Stimulated activated CD8-positive, alpha-beta memory T cell treated with anti-CD3 and anti-CD28 coated beads, Interleukin-7, amount 100 ng/mL, for 24 hours (primary cell): ENCODE measurements at regions not wholly inside any gene's neighbourhood (a gene's known extent, or its start where the extent isn't known, plus 50 kb on each side); places are given as distances from the start of the nearest gene placed in this dataset.

Source experiments
- DNase-seq: peaks from one replicate; pipeline ENCODE4 v3.0.0-alpha.2; 2020; ENCODE audit warnings: low read depth

DNA sequence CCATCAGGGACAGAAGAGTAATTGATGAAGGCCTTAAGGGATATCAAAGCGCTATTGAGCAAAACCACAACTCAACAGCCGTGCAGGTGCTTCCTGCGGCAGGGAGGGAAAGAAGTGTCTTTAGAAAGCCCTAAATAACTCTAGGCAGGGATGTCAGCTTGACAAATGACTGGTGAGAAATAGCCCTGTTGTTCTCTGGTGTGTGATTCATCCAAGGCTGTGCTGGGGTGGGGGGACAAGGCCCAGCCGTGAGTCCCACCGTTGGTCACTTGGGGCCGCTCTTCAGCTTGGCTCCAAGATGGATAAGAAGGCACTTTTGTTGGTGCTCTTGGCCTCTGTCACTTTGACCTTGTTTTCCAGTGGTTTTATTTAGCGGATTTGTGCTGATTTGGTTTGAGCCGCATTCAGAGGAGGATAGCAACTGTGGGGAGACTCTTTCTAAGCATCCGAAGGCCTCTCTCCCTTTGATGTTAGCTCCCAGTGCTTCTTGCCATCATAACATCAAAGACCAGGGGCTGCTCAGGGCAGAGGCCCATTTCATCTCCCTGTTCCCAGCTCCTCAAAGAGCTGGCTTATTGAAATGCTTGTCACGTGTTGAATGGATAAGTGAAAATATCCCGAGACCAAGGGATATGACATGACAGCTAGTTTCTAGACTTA is 130.3 kb upstream of the SERP2 start:
- DNase-seq = no peak

DNA sequence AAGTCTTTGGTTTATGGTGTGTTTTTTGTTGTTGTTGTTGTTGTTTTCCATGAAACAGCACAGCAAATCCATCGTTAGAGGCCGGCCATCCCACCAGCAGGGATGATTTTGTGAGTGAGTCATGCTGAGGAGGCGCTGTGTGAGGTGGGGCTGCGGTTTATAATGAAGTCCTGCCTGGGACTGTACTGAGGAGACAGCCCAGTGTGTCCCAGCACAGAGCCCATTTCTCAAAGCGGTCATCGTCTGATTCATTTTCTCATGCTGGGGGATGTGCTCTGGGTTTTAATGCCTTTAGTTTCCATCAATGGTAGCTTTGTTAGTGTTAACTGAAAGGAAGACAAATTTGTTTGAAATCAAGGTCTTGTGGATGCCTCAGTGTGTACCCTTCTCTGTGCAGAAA is 129.3 kb upstream of the SERP2 start:
- no peak for DNase-seq

DNA sequence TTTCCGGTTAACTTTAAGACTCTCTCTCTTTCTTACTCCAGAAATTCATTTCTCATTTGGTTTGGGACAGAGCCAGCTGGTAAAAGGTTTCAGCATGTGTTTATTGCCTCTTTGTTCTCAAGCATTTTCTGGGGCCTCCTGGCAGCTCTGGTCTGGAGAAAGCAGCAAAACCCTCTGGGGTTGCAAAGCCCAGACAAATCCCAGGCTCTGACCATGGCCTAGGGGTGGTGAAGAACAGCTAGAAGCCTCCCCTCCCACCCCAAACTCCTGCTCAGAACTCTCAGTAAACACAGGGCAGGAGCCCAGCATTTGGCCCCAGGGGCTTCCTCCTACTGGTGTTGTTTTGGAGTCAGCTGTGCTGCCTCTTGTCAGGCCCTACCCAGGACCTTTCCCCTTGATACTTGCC is 124.2 kb upstream of the SERP2 start:
- no peak for DNase-seq

DNA sequence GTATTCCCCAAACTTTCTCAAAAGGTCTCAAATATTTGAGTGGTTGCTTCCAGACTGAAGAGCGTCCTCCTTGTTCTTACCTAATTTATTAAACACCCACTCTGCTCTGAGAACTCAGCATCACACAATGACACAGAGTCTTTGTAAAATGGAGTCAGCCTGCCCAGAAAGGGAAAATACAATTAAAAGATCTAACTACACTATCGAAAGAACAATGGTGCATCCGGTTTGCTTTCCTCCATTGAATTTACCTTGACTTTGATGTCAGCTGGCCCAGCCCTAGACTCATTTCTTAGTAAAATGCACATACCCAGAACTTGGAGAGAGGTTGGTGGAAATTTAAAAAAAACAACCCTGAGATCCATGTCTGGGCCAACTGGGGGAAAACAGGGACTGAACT is 120.7 kb upstream of the SERP2 start:
- no peak for DNase-seq

DNA sequence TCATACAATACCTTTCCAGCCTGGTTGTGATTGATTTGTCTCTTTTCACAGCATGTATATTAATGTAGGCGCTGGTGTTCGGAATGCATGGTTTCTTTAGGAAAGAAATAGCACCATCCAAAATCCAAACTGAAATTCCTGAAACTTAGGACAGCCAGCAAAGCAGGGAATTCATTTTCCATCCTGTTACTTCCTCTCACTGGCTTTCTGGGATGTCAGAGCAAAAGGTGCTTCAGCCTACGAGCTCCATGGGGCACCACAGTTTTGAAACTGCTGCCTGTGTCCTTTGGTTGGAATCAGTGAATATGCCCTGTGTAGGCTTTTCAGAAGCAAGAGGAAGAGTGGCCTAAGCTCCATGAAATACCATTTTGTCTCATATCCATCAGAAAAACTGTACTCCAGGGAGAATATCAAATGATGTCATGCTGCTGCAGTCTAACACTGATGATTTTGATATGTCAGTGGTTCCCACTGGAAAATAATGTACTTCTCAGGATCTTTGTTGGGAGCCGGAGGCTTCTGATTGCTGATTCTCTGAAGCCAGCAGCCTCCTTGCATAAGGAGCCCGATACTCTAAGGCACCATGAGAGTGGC is 117.8 kb upstream of the SERP2 start:
- DNase-seq = no peak

DNA sequence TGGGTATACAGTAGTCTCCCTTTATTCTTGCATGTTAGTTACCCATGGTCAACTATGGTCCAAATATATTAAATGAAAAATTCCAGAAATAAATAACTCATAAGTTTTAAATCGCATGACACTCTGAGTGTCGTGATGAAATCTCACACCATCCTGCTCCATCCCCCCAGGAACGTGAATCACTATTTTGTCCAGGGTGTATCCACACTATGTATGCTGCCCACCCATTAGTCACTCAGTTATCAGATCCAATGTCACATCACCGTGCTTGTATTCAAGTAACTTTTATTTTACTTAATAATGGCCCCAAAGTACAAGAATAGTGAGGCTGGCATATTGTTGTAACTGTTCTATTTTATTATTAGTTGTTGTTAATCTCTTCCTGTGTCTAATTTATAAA is 115.8 kb upstream of the SERP2 start:
- DNase-seq = no peak

DNA sequence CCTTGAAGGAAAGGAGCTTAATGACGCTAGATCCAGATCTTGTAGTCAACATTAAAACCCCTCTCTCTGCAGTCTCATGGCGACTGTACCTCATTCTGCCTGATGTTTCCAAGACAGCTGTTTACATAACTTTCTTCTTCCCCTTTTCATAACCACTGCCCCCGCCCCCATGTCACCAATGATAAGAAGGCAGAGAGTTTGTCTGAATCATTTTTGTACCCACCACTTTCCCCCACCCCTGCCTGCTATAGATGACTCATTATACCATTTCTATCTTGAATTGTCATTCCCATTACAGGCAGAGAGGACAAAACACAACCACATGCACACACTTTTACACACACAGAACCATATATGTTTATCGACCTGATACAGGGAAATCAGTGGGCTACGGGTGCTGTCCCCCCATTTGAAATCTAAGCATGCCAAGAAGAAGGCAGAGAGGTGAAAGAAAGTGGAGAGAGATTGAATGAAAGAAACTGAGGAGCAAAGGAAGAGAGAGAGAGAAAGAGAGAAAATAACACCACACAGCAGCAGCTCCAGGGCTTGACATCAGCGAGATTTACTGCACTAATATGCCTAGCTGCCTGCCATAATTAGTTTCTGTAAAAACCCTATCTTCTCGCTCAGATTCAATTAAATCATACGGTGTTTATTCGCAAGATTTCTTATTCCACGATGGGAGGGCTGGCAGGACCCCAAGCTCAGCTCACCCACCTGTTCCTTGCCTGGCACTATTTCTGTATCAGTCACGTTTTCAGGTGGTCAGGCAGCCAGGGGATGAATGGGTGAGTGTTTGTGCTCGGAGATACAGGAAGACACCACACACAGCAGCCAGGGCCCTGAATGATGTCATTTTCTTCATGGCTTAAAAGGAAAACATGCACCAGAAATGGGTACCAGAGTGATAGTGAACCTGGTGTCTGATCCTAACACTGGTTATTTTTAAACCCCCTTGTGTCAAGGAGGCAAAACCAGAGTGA is 114.3 kb upstream of the SERP2 start:
- peak; percentile 53 for DNase-seq

DNA sequence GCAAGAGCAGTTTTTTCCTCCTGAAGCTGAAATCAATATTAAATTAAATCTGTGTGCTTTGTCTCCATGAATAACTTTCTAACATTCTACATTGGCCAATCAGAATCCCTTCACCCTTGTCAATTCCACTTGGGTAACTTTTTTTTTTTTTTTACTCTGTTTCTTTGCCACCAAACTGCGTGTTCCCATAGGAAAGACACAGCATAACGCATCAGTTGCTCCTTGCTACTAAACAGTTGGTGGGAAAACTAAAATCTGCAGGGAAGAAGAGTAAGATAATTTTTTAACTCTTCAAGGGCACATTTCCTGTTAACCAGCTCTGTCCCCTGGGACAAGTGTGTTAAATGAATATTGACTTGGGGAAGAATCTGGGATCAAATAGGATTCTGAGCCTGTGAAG is 113.3 kb upstream of the SERP2 start:
- no peak for DNase-seq

DNA sequence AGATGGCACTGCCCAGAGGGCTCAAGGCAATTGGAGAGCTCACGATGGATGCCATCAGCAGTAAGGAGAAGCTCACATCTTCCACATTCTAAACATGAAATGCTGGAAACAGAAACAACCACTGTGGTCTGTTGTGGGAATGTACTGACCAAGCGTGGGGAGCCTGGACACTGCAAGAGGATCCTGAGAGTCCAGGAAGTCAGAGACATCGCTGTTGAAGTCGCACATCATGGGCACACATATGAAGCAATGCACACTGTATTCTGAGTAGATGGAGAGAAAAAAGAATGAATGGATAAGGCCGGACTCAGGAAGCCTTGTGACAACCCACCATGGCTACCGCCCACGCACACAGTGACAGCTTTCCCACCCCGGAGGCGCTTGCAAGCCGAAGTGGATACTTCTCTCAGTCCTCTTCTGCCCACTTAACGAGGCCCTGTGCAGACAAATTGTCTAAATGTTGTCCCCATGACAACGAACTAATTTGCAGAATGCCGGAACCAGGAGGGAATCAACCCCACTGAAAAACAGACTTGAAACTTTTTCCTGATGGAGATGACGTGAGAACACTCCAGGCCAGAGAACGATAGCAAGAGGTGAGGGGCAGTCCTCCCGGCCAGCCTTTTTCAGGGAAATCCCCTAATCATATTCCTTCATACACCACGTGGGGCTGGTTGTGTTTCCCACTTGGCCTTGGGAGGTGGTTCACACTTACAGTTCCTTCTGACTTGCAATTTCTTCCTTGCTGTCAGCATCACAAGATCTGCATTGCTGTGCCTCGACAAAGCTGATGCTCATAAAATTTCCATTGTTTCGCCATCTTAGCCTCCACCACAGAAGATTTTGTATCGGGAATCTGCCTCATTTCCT is 109.6 kb upstream of the SERP2 start:
- DNase-seq = no peak

DNA sequence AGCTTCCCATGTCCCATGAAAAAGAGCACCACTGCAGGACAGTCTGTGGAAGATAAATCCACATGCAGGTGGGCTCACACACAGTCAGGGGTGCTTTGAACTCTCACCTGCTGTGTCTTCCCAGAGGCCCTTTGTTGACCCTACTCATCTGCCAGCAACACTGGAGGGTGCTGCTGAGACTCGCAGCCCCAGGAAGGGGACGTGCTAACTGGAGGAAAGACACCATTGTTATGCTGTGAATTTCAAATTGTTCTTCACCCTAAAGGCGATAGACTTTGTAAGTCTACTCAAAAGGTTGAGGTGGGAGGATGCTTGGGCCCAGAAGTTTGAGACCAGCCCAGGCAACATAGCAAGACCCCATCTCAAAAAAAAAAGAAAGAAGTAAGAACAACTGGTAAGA is 107.3 kb upstream of the SERP2 start:
- DNase-seq = no peak

DNA sequence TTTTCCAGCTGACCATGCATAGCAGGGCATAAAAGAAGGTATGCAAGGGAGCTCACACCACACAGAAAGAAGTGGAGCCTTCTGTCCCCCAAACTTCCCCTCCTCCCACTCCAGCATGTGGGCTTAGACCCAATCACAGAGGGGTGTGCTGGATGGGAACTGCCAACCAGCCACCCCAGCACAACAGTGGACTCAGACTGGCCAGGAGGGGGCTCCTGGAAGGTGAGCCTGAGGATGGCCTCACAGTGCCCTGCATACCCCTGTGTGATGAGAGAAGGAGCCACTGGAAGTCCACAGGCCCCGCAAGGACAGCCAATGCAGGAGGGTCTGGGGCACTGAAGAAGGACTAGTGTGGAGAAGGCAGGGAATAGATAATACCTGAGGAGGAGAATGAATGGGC is 106.9 kb upstream of the SERP2 start:
- no peak for DNase-seq

DNA sequence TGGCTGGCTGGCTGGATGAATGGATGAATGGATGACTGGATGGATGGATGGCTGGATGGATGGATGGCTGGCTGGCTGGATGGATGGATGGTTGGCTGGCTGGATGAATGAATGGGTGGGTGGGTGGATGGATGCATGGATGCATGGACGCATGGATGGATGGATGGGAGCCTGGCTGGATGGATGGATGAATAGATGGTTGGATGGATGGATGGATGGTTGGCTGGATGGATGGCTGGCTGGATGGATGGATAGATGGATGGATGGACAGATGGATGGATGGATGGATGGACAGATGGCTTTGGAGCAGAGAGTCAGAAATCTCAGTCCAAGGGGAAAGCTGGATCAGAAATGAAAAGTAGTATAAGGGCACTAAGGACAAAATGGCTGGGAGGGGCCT is 106.4 kb upstream of the SERP2 start:
- DNase-seq = no peak

DNA sequence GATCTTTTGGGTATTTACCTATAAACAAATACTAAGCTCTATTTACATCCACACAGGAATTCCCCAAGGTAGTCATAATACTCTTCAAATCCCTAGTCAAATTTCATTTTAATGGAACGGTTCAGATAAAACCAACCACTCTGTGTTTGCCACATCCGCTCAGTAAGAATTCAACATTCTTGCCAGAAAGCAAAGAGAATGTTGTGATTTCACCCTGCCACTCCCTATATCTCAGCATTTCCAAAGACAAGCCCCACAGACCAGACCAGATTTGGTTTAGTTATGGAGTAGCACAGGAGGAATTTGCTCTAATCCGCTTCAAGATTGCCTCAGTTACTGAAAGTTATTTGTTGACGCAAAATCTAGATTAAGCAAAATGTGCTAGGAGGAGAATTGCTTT is 105.6 kb upstream of the SERP2 start:
- DNase-seq = no peak

DNA sequence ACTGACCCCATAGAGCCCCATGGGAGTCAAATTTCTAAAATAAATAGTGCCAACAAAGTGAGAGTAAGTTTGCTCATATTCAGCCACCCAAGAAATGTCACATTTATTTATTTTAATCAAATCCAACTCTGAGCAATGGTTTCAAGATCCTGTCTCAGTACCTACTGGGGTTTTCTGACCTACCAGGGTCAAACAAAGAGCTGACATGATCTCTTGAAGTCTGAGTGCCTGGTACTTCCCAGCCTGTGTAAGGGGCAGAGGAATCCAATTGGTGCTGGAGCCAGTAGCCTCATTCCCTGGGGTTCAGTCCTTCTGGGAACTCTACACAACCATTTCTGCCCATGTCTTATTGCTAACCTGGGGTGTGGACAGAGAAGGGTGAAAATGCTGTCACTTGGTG is 104.6 kb upstream of the SERP2 start:
- no peak for DNase-seq

DNA sequence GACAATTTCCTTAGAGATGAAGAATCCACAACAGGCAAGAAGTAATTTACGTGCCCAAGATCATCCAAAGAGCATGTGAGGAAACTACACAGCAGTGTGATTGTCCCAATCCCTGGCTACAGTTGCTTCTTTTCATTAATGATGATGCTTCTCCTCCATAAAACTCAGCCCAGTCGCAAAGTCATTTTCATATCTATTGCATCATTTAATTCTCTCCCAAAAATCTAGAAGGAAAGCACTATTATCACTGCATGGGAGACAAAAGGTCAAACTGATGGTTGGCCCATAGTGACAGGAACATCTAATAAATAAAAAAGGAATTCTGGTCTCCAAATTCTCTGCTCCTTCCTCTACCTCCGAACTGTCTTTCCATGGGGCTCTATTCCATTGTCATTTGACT is 103.5 kb upstream of the SERP2 start:
- no peak for DNase-seq

DNA sequence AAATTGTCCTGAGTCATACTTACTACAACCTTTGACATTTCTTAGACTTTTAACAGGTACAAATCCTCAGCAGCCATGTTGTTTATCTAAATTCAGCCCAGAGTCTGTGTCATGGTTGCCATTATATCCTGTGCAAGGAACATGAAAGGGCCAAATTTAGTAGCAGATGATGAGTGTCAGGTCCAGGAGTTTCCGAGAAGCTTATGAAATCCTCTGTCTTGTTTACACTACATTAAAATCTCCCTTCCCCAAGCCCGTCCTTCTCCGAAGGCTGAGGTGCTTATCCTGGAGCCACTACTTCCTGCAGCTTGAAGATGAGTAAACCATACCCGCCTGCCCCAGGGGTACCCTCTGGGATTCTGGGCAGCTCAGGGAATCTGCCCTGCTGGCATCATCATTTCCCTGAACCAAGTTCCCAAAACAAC is 102.6 kb upstream of the SERP2 start:
- DNase-seq = no peak

DNA sequence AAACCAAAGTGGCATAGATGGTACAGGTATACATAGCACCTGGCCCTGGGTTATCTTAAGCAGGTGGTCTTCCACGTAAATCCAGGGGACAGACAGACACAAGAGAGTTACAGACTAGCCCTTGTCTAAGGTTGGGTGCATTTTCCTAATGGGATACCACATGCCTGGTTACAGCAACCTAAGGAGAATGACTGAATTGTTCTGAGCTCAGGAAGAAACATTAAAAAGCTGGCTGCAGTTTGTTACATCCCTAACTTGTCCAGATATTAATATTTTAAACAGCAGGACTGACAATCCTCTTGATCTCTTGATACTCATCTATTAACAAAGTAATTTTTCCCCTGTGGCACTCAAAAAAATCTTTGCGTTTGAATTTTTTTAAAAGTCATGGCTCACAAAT is 102.2 kb upstream of the SERP2 start:
- DNase-seq = no peak

DNA sequence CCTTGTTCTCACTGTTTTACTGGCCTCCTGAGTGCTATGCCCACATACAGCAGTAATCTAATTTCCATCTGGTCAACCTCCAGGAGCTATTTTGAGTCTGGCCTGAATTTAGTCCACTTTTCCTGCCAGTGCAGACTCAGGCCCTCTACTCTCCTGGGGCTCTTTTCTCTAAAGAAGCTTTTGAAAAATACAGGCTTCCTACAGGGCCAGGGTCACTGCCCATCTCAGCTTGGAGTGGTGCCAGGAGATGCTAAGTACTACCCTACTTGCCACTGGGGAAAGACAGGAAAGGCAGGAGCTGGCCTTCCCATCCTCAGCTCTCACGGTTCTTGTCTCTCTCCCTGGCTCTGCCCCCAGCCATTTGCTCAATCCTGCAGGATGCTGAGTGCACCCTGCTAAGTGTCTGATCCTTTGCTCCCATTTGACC is 101.7 kb upstream of the SERP2 start:
- DNase-seq = no peak

DNA sequence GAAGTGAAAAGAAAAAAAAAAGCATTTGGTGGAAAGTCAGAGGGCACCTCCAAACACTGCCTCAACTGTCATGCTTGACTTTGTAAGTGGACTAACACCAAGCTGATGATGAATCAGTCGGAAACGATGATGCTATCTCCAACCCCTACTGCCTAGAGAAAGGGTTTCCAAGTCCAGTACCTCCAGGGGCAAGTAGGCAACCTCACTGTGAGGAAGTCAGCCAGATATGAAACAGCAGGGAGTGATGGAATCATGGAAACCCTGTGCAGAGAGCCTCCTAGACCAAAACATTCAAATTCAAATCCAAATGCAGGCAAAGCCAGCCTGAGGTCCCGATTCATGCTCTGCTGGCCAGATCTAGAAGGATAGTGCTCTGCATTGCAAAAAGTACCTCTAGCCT is 100.9 kb upstream of the SERP2 start:
- DNase-seq = no peak

DNA sequence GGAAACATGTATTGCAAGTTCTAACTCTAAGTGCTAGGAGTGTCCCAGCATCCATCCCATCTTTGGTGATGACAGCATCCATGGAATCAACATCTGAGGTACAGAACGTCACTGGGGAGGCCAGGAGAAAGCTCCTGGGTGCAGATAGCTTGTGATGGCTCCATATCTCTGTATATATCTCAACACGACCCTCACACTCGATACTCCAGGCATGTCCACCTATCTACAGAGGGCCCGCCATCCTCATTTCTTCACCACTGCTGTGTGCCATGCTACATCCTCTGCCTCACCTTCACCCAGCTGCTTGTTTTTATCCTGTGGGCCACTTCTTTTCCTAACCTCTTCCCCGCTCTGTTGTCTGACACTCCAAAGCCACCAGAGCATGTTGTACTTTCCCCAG is 100.4 kb upstream of the SERP2 start:
- DNase-seq = no peak

DNA sequence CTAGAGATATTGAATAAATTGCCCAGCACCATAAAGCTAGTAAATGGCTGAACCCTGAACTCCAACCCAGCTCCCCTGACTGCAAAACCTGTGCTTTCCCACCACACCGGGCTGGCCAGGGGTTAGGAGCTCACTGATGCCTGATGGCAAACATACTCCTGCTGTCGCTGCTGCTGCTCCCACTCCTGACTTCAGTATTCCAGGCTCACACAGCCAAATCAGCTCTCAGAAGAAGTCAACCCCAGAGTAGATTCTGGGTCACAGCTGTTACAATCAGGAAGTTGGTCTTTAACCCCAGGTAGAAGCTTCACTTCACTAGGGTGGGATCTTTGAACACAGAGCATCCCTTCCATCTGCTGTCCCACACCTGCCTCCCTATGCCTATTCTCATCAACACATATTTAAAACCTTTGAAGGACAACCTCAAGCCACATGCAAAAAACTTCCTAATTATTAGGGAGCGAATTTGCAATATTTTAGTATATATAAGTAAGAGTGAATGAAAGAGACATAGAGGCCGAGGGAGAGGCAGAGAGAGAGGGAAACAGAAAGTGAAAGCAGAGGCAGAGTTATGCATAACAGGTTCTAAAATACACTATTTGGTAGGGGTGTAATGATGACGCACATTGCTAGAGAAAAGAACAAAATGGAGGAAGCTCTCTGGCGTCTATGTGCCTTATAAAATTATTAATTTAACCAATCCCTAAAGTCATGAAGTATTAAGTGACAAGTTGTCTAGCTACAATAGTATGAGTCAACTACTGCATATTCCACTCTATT is 99.4 kb upstream of the SERP2 start:
- no peak for DNase-seq
